MG63 (cell line): ENCODE measurements at regions not wholly inside any gene's neighbourhood (a gene's known extent, or its start where the extent isn't known, plus 50 kb on each side); places are given as distances from the start of the nearest gene placed in this dataset.
A peak's percentile ranks its signal among the peaks of the same experiment; 100 is the strongest.
"Not testable (repeated sequence)": the region's sequence is repeated elsewhere in the genome, so short reads cannot be mapped to it uniquely, and the experiment has no call there.

ENCODE experiments used
- DNase-seq: peaks from one replicate; pipeline ENCODE4 v3.0.0-alpha.2; 2020
- H3K27me3 ChIP-seq: fragments of 250-450 bp; sonication (Bioruptor Pico); 2 replicates; pipeline ENCODE4 v1.5.1; 2020; ENCODE audit warnings: mild to moderate bottlenecking, moderate library complexity
- H3K36me3 ChIP-seq: fragments of 250-450 bp; sonication (Bioruptor Pico); 2 replicates; pipeline ENCODE4 v1.5.1; 2020; ENCODE audit warnings: mild to moderate bottlenecking, moderate library complexity
- H3K4me3 ChIP-seq: fragments of 250-450 bp; sonication (Bioruptor Pico); 2 replicates; pipeline ENCODE4 v1.5.1; 2020; ENCODE audit warnings: mild to moderate bottlenecking, moderate library complexity
- H3K9me3 ChIP-seq: fragments of 250-450 bp; sonication (Bioruptor Pico); 2 replicates; pipeline ENCODE4 v1.5.1; 2020; ENCODE audit warnings: mild to moderate bottlenecking, moderate library complexity

GRCh38 chr6:6873778-6874177 lies 234.0 kb upstream of the RREB1 start:
- H3K27me3 ChIP-seq, result peaks cover 4% of the 10 kb centered on the region; the same call in 1 of the 2 replicates
- H3K9me3 ChIP-seq, result peaks cover 7% of the 10 kb centered on the region
- no peak for DNase-seq
- no peak overlapping the region for H3K4me3 ChIP-seq
- H3K36me3 ChIP-seq, result no peaks in the 10 kb centered on the region

GRCh38 chr6:6875818-6876470 lies 231.8 kb upstream of the RREB1 start:
- H3K27me3 ChIP-seq, result no peaks in the 10 kb centered on the region
- peaks cover 4% of the 10 kb centered on the region; the same call in 1 of the 2 replicates for H3K9me3 ChIP-seq
- H3K4me3 ChIP-seq, result no peak overlapping the region
- peak; percentile 86 for DNase-seq
- H3K36me3 ChIP-seq, result no peaks in the 10 kb centered on the region

- not testable (repeated sequence) for H3K36me3 ChIP-seq, H3K27me3 ChIP-seq, H3K9me3 ChIP-seq, DNase-seq, H3K4me3 ChIP-seq
These were observed 230.0 kb upstream of the RREB1 start for GRCh38 chr6:6877792-6878191.

GRCh38 chr6:6878887-6879585 lies 228.7 kb upstream of the RREB1 start:
- DNase-seq, result peak; percentile 71
- H3K36me3 ChIP-seq, result no peaks in the 10 kb centered on the region
- H3K4me3 ChIP-seq, result no peak overlapping the region
- H3K9me3 ChIP-seq, result peaks cover 4% of the 10 kb centered on the region; the same call in 1 of the 2 replicates
- no peaks in the 10 kb centered on the region for H3K27me3 ChIP-seq

- not testable (repeated sequence) for H3K36me3 ChIP-seq, H3K4me3 ChIP-seq, H3K27me3 ChIP-seq, H3K9me3 ChIP-seq
- DNase-seq, result peak; percentile 91
These were observed 228.2 kb upstream of the RREB1 start for GRCh38 chr6:6879586-6879974.

- Histone ChIP-seq H3K4me3 (no peak overlapping the region), H3K36me3 (no peaks in the 10 kb centered on the region), H3K27me3 (no peaks in the 10 kb centered on the region), H3K9me3 (peaks cover 4% of the 10 kb centered on the region; the same call in 1 of the 2 replicates)
- DNase-seq, result no peak
These were observed 226.9 kb upstream of the RREB1 start for GRCh38 chr6:6880745-6881437.

GRCh38 chr6:6881438-6882225 lies 226.1 kb upstream of the RREB1 start:
- Histone ChIP-seq H3K9me3 (peaks cover 4% of the 10 kb centered on the region; the same call in 1 of the 2 replicates), H3K4me3 (no peak overlapping the region), H3K36me3 (no peaks in the 10 kb centered on the region), H3K27me3 (no peaks in the 10 kb centered on the region)
- DNase-seq, result no peak

GRCh38 chr6:6882592-6882991 lies 225.2 kb upstream of the RREB1 start:
- no peak overlapping the region for H3K4me3 ChIP-seq
- H3K9me3 ChIP-seq, result peaks cover 3% of the 10 kb centered on the region; the same call in 1 of the 2 replicates
- no peaks in the 10 kb centered on the region for H3K36me3 ChIP-seq
- DNase-seq, result no peak
- no peaks in the 10 kb centered on the region for H3K27me3 ChIP-seq

- DNase-seq, result no peak
- Histone ChIP-seq H3K9me3 (no peaks in the 10 kb centered on the region), H3K27me3 (no peaks in the 10 kb centered on the region), H3K4me3 (no peak overlapping the region), H3K36me3 (no peaks in the 10 kb centered on the region)
These were observed 224.8 kb upstream of the RREB1 start for GRCh38 chr6:6883011-6883410.

- Histone ChIP-seq H3K27me3 (no peaks in the 10 kb centered on the region), H3K4me3 (no peak overlapping the region), H3K9me3 (no peaks in the 10 kb centered on the region), H3K36me3 (no peaks in the 10 kb centered on the region)
- DNase-seq, result no peak
These were observed 223.6 kb upstream of the RREB1 start for GRCh38 chr6:6884193-6884627.

- H3K27me3 ChIP-seq, result no peaks in the 10 kb centered on the region
- DNase-seq, result no peak
- no peak overlapping the region for H3K4me3 ChIP-seq
- no peaks in the 10 kb centered on the region for H3K36me3 ChIP-seq
- no peaks in the 10 kb centered on the region for H3K9me3 ChIP-seq
These were observed 222.8 kb upstream of the RREB1 start for GRCh38 chr6:6884916-6885315.

GRCh38 chr6:6885521-6886170 lies 222.1 kb upstream of the RREB1 start:
- Histone ChIP-seq H3K27me3 (no peaks in the 10 kb centered on the region), H3K36me3 (no peaks in the 10 kb centered on the region), H3K9me3 (no peaks in the 10 kb centered on the region), H3K4me3 (no peak overlapping the region)
- DNase-seq, result no peak

GRCh38 chr6:6886171-6886885 lies 221.4 kb upstream of the RREB1 start:
- no peaks in the 10 kb centered on the region for H3K36me3 ChIP-seq
- H3K27me3 ChIP-seq, result no peaks in the 10 kb centered on the region
- no peaks in the 10 kb centered on the region for H3K9me3 ChIP-seq
- no peak overlapping the region for H3K4me3 ChIP-seq
- DNase-seq, result no peak

- Histone ChIP-seq H3K4me3 (no peak overlapping the region), H3K27me3 (no peaks in the 10 kb centered on the region), H3K36me3 (no peaks in the 10 kb centered on the region), H3K9me3 (no peaks in the 10 kb centered on the region)
- DNase-seq, result no peak
These were observed 220.9 kb upstream of the RREB1 start for GRCh38 chr6:6886886-6887285.

- no peak for DNase-seq
- Histone ChIP-seq H3K27me3 (no peaks in the 10 kb centered on the region), H3K9me3 (no peaks in the 10 kb centered on the region), H3K4me3 (no peak overlapping the region), H3K36me3 (no peaks in the 10 kb centered on the region)
These were observed 218.2 kb upstream of the RREB1 start for GRCh38 chr6:6889601-6890000.

GRCh38 chr6:6890400-6890858 lies 217.3 kb upstream of the RREB1 start:
- no peaks in the 10 kb centered on the region for H3K9me3 ChIP-seq
- no peak overlapping the region for H3K4me3 ChIP-seq
- H3K27me3 ChIP-seq, result no peaks in the 10 kb centered on the region
- no peaks in the 10 kb centered on the region for H3K36me3 ChIP-seq
- no peak for DNase-seq
